HG02610 (cell line): ENCODE measurements at regions not wholly inside any gene's neighbourhood (a gene's known extent, or its start where the extent isn't known, plus 50 kb on each side); places are given as distances from the start of the nearest gene placed in this dataset.
"Not testable (repeated sequence)": the region's sequence is repeated elsewhere in the genome, so short reads cannot be mapped to it uniquely, and the experiment has no call there.

Experiments
- ATAC-seq: cut with Tn5 transposase; IDR thresholded peaks from one replicate; pipeline ENCODE4 v1.9.1; 2021; ENCODE audit warnings: mild to moderate bottlenecking, moderate library complexity; ENCODE audit not compliant: unreplicated experiment

DNA sequence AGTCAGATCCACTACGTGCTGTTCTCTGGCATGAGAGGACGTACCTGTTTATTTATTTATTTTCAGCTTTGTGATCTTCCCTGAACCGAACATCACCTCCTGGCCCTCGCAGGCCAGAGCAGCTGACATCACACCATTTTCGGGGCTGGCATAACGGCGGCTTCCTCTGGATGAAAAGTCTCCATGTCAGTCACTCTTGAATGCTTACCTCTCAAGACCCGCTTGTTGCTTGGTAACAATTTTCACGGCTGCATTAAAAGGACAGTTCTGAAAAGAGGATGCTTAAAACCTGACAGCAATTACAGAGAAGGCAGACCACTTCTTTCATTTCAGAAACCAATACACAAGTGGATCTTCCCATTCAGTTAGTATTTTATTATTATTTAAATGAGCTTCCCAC is 159.8 kb upstream of the CDH4 start:
- ATAC-seq = no peak

DNA sequence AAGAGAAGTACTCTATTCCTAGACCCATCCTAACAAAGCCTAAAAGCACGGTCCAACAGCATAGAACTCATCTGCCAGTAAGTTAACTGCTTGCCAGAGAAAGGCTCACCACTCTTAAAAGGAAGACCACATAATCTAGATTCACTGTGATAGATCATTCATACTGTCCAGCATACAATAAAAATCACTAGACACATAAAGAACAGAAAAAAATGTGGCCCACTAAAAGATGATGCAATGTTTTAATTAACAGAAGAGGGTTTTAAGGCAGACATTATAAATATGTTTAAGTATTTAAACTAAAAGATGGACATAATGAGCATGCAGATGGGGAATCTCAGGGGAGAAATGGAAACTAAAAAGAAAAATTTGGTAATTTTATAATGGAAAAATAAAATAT is 157.5 kb upstream of the CDH4 start:
- no peak for ATAC-seq

DNA sequence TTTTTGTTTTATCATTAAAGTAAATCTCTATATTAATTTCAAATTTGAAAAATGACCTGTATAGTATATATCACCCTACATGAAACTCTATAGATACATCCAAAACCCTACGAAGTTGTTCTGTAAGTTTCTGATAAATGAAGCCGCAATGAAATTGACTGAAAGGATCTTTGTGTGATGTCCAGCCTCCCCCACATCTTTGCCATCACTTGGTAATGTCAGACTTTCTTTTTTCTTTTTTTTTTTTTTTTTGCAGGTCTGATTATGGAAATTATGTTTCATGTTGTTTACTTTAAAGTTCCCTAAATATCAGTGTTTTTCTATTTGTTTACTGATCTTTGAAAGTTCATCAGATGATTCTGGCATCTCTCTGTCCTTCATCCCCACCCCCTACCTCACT is 155.6 kb upstream of the CDH4 start:
- ATAC-seq = no peak

DNA sequence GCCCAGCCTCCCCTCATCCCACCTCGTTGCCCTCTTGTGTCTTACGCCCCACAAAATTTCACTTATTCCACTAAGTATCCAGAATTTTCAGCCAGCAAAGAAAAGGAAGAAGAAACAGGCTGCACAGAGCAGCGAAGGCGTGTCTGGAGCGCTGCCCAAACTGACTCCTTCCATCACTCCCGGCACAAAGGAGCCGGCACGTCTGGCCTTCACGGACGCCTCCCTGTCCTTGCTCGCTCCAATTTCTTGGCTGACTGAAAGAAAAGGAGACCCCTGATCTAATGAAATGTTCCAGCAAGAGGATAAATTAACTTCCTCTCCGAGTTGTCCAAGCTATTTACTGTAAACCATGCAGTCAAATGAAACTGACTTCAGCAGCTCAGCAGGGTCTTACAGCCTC is 152.3 kb upstream of the CDH4 start:
- ATAC-seq = no peak

DNA sequence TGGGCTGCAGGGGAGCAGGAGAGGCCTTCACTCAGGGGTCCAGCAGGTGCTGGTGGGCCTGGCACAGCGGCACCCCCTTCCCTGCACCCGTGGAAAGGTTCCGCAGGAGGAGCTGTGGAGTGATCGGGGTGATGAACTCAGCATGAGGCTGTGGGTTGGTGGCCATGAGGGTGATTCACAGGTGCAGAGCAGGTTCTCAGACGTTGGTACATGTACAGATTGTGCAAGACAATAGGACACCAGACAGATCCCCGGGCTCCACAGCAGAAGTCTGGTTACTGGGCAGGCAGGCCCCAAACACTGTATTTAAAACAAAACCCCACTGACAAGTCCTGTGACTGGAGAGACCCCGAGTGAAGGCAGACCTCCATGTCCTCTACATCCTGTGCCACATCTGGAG is 151.6 kb upstream of the CDH4 start:
- ATAC-seq = no peak

DNA sequence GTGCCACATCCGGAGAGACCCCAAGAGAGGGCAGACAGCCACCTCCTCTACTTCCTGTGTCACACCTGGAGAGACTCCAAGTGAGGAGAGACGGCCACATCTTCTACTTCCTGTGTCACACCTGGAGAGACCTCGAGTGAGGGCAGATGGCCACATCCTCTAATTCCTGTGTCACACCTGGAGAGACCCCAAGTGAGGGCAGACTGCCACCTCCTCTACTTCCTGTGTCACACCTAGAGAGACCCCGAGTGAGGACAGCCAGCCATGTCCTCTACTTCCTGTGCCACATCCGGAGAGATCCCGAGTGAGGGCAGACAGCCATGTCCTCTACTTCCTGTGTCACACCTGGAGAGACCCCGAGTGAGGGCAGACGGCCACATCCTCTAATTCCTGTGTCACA is 150.7 kb upstream of the CDH4 start:
- not testable (repeated sequence) for ATAC-seq

DNA sequence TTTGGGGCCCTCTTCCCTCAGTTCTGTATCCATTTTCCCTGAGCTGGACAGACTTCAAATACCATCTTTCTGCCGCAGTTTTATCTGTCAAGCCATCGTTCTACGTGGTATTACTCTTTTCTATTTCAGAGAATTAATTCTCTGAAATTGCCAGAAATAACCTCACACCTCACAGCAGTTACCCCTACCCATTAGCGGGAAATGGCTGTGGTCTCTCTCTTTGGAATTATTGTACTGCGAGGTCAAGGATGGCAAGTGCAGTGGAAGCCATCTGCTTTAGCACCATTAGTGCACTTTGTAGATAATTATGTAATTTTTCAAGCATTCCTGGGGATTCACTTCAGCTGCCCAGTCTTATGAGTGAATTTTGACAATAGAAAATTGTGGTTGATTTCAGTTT is 147.8 kb upstream of the CDH4 start:
- ATAC-seq = no peak

DNA sequence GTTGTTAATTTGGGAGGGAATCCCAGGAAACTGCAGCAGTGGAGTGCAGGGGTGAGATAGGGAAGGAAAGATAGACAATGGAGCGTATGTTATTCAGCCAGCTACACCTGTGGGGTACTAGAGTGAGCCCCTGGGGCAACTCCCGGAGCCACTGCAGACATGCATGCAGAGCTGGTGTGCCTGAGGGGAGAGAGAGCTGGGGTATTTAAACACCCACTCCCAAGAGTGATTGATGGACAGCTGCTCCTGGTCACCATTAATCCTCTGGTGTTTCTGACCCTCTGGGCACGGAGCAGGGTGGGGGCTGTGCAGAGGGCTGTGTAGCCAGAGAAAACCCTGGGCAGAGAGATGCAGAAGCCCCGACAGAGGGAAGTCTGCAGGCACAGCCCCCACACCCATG is 146.7 kb upstream of the CDH4 start:
- ATAC-seq = no peak

DNA sequence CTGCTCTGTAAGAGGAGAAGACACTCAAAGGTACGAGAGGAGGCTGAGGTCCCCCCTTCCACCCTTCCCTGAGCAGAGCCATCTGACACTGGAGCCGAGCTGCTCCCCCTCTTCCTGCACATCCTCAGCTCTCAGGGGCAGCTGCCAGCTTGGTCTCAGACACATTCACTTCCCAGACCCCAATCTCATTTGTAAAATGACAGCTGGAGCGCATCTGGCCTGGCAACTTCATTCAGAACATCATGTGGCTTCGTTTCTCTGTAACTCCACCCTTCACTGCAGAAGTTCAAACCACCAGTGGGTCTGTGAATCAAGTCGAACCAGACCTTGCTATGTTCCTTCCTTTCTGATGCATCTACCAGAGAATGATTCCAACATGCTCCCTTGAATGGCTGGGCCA is 145.6 kb upstream of the CDH4 start:
- ATAC-seq = no peak

DNA sequence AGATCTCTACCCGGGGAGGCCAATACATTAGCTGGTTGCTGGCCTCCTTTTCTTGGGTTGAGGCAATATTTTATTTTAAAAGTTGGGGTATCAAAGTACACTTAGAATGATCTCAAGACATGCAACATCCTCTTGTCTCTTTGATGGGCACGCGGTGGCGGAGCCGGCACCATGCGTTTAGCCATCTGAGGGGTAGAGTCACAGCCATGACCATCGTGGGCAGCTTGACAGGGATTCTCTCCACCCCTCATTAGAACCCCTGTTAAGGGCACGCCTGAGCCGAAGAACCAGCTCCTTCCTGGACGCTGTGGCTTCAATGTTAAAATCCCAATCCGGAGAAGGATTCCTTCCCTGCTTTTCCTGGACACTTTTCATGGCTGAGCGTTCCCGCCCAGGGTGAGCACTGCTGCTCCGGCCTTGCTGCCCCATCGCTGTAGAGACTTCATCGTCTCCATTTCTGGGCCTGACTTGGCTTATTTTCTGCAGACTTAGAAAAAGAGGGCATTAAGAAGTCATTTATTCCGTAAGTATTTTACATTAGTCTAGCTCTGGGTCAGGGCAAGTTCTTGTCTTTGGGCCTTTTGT is 142.7 kb upstream of the CDH4 start:
- no peak for ATAC-seq

DNA sequence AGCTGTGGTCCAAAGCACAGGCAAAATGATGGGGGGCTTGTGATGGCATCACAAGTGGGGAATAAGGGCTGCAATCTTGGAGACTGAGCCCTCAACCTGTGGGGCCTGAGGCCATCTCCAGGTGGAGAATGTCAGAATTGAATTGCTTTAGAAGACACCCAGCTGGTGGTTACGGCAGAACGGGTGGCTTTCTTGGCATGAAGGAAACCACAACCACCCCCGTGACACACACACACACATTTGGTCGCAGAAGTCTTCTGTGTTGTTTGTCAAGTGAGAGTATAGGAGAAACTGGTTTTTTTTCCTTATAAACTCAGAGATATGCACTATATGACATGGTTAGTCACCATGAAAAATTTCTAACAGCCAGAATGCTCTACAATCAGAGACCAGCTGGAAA is 139.5 kb upstream of the CDH4 start:
- ATAC-seq = no peak

DNA sequence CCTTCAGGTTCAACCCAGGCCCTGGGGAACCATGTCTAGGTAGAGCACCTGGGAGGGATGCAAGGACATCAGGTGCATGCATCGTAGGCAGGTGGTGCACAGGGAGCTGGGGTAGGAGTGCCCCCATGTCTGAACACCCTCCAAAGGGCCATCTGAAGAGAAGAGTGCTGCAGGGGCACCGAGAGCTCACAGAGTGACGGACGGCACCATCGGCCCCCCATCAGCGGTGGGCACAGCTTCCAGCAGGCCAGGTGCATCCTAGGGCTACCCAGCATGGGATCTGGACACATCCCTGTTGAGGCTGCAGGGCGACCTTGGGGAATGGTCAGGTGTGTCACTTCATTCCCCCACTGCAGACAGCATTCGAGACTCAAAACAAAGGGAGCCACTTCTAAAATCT is 138.3 kb upstream of the CDH4 start:
- ATAC-seq = no peak

DNA sequence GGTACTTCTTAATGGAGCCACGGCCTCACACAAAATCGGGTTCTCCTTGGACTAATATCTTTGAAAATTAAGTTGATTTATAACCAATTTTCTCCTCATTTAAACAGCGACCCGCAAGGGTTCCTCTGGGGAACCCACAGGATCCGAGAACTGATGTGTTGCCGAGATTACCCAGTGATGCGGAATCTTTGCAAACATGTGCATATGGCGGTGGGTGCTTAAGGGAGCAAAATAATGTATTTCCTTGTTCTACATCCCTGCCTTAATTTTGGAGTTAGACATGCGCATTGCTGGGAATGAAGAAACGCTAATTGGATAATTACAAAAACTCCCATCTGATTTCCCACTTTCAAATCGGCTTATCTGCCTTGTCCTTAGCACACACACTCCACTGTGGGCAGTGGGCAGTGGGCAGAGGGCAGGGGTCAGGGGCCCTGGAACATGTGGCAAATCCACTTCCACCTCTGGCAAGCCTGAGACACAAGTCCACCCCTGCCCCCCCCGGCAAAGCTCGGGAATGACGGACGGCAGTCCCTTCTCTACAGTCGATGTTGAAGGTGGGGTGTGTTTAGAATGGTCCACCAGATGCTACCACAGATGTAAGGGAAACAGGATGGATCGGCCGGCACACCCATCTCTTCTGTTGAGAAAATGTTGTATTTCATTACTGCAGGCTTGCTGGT is 137.4 kb upstream of the CDH4 start:
- no peak for ATAC-seq

DNA sequence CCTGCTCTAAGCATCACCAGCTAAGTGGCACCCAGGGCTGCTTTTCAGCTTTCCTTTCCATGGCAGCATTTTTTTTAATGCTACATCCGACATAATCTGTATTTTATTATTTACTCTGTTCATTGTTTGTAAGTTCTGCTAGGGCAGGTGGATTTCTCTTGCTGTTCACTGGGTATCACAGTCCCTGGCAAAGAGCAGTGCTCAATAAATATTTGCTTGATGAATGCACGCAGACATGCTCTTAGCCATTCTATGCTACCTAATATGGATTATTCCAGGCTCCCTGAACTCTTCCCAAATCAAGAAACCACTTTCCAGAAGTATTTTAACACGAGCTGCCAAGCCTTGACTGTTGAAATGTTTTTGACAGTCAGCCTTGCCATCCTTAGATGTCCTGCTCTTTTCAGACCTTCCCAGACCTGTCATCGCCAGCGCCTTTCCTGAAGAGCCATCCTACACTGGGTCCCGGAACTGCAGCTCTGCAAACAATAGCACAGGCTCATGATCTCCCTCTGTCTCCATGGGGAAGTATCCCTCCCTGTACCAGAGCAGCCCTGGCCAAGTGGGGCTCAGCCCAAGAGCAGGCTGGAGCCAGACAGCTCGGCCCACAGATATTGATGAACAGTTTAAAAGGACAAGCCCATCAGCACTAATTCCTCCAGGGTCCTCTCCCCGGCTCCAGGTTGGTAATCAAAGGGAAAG is 136.5 kb upstream of the CDH4 start:
- no peak for ATAC-seq

DNA sequence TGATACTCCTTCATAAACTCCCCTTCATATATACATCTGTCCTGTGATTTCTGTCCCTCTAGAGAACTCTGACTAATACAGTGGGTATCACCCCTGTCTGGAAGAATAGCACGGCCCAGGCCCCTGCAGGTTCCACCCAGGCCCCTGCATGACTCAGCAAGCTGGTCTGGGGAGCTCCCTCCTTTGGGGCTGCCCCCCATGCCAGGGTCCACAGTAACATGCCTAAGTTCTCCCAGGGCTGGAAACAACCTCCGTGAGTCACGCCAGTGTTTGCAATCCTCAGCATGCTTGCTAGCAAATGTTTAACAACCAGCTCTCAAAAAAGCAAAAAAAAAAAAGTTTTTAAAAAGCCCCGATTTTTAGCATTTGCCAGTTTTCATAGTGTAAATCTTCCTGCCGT is 134.3 kb upstream of the CDH4 start:
- no peak for ATAC-seq

DNA sequence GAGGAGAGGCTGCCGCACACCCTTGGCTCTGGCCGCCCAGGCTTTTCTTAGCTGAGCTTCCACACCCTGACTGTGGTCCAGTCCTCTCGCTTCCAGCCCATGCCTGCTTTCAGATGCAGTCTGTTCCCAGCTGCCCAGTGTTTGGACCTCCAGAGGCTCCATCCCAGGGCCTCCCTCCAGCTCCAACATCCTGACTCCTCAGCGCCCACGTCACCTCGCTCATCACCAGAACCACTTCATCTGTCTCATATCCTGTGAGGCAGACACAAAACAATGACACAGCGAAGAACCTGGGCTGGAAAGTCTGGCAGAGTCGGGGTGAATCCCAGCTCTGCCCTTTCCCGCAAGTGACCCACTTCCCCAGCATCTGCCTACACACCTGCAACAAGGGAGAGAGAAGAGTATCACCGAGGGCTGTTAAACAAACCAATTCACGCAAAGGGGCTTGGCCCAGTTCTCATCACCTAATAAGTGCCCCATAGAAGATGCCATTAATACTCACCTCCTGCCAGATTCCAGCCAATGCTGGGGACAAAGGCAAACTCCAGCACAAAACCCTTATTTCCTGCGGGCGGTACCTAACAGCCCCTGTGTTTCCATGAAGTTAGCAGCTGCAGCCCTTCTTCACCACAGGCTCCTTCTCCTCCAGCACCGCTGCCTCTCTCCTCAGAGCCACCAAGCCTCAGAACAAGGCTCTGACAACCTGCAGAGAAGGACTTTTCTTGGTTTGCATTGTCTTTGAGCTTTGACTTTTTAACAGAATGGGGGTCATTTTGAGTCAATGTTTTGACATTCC is 133.4 kb upstream of the CDH4 start:
- ATAC-seq = no peak

DNA sequence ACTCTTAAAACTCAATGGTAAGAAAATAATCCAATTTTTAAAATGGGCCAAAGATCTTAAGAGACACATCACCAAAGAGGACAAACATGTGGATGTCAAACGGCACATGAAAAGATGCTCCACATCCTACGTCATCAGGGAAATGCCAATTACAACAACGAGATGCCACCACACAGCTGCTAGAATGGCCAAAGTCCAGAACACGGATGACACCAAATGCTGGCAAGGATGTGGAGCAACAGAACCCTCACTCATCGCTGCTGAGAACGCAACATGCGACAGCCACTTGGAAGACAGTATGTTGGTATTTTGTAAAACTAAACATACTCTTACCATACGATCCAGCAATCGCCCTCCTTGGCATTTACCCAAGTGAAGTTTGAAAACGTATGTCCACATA is 132.8 kb upstream of the CDH4 start:
- ATAC-seq = no peak

DNA sequence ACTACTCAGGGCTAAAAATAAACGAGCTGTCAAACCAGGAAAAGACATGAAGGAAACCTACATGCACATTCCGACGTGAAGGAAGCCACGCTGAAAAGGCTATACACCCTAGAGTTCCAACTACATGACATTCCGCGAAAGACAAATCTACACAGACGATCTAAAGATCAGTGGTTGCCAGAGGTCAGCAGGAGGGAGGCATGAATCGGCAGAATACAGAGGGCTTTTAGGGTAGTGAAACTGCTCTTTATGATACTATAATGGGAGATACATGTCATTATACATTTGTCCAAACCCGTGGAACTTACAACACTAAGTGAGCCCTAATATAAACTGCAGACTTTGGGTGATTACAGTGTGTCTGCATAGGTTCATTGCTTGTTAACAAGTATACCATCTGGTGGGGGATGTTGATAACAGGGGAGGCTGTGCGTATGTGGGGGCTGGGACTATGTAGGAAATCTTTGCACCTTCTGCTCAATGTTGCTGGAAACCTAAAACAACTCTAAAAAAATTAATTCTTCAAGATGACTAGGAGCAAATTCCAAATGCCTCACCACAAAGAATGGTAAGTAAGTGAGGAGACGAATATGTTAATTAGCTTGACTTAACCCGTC is 132.2 kb upstream of the CDH4 start:
- no peak for ATAC-seq

DNA sequence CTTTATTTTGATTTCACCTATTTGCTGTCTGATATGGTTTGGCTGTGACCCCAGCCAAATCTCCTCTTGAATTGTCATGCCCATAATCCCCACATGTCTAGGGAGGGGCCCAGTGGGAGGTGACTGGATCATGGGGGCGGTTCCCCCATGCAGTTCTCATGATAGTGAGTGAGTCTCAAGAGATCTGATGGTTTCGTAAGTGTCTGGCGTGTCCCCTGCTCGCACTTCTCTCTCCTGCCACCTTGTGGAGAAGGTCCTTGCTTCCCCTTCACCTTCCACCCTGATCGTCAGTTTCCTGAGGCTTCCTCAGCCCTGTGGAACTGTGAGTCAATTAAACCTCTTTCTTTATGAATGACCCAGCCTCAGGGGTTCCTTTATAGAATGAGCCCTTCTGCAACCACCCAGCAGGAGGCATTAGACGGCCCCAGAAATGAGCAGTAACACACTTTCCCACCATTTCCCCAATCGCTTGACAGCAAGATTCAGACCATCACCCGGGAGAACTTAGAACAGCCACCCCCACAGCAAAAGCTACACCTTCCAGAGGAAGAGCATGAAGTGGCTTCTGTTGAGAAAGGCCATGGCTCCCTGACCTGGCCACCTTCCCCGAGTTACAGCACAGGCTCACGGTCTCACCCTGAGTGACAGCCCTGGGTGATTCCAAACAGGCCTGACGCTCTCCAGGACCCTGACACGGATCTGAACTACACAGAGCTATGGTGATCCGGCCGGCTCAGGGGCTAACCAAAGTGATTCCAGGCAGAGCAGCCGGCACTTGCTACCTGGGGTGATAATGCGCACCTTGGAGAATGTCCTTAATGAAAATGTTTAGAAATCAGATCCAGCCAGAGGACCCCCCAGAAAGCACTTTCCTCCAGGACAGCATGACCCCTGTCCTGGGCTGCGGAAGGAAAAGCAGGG is 131.2 kb upstream of the CDH4 start:
- no peak for ATAC-seq

DNA sequence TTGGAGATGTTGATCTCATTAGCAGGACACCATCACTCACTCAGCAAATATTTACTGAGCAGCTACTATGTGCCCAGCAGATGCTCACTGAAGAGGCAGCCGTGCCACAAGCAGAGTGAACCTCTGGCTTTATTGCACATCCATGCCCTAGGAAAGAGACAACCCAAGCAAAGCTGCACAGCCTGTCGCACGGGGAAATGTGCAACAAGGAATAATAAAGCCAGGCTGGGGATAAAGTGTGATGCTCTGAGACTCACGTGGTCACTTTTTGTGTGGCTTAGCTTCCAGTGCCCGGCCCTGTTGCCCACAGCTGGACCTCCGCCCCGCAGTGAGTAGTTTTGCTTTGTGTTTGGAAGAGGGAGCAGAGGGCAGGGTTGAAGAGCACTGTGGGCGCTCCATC is 130.4 kb upstream of the CDH4 start:
- no peak for ATAC-seq
